ENCODE measurements at regions not wholly inside any gene's neighbourhood (a gene's known extent, or its start where the extent isn't known, plus 50 kb on each side); places are given as distances from the start of the nearest gene placed in this dataset.

- TF ChIP-seq GATA2 (IDR thresholded peaks at IDR 0.05; ENCODE audit: low read depth, low read length) (no peak), GATA3 (IDR thresholded peaks at IDR 0.05; ENCODE audit: low read depth, low read length) (no peak)
These were observed 459.2 kb downstream of the KIF4B start for GRCh38 chr5:155472780-155473179.

Measured in SH-SY5Y (cell line).